PFSK-1 (cell line): ENCODE measurements at regions not wholly inside any gene's neighbourhood (a gene's known extent, or its start where the extent isn't known, plus 50 kb on each side); places are given as distances from the start of the nearest gene placed in this dataset.

ENCODE experiments used
- TAF1 ChIP-seq: IDR thresholded peaks from 2 replicates; pipeline ENCODE4 v1.6.1; 2012; ENCODE audit warnings: low read length, control low read depth, borderline replicate concordance; ENCODE audit not compliant: insufficient read depth
- TF ChIP-seq, protein P1 (sequence below), 2 experiments: IDR thresholded peaks; 2 replicates each; pipeline versions ENCODE4 v1.6.1 to v1.8.0; 2011 to 2012; ENCODE audit warnings: low read depth in 2 of 2, low read length in 2 of 2, control low read depth in 1 of 2, inconsistent platforms in 1 of 2, mild to moderate bottlenecking in 1 of 2, moderate library complexity in 1 of 2; ENCODE audit not compliant: insufficient read depth in 1 of 2

DNA sequence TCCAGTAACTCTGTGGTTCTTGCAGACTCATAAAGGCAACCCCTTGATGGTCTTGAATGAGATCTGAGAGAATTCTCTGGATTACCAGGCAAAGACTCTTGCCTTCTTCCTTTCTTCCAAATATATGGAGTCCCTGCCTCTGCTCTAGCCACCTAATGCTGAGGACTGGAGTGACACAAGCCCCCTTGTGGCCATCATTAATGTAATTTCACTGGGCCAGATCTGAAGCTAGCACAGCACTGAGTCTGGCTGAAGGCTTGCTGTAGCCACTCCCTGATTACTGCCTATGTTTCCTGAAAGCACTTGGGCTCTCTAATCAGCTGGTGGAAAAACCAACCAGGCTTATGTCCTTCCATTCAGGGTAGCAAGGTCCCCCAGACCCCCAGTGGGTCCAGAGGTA is 559.3 kb upstream of the IRAK1BP1 start:
- TF ChIP-seq, protein P1, sequence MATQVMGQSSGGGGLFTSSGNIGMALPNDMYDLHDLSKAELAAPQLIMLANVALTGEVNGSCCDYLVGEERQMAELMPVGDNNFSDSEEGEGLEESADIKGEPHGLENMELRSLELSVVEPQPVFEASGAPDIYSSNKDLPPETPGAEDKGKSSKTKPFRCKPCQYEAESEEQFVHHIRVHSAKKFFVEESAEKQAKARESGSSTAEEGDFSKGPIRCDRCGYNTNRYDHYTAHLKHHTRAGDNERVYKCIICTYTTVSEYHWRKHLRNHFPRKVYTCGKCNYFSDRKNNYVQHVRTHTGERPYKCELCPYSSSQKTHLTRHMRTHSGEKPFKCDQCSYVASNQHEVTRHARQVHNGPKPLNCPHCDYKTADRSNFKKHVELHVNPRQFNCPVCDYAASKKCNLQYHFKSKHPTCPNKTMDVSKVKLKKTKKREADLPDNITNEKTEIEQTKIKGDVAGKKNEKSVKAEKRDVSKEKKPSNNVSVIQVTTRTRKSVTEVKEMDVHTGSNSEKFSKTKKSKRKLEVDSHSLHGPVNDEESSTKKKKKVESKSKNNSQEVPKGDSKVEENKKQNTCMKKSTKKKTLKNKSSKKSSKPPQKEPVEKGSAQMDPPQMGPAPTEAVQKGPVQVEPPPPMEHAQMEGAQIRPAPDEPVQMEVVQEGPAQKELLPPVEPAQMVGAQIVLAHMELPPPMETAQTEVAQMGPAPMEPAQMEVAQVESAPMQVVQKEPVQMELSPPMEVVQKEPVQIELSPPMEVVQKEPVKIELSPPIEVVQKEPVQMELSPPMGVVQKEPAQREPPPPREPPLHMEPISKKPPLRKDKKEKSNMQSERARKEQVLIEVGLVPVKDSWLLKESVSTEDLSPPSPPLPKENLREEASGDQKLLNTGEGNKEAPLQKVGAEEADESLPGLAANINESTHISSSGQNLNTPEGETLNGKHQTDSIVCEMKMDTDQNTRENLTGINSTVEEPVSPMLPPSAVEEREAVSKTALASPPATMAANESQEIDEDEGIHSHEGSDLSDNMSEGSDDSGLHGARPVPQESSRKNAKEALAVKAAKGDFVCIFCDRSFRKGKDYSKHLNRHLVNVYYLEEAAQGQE (IDR thresholded peaks at IDR 0.05; ENCODE audit: insufficient read depth in 1 of 2, low read depth in 2 of 2, low read length in 2 of 2) = no peak
- TF ChIP-seq TAF1 = no peak
